ENCODE measurements at regions not wholly inside any gene's neighbourhood (a gene's known extent, or its start where the extent isn't known, plus 50 kb on each side); places are given as distances from the start of the nearest gene placed in this dataset.

- Histone ChIP-seq H3K27me3 (no peaks in the 10 kb centered on the region), H3K36me3 (no peaks in the 10 kb centered on the region), H3K4me3 (no peak overlapping the region), H3K9me3 (peaks cover 0 to 32% of the 10 kb centered on the region in 2 donors), H3K27ac (no peak overlapping the region), H3K4me1 (no peaks in the 10 kb centered on the region)
- DNase-seq (ENCODE audit: low spot score), result no peak
- TF ChIP-seq CTCF (IDR thresholded peaks at IDR 0.05), result no peak
Measured at GRCh38 chr13:111443981-111444380, 123.5 kb downstream of the TEX29 start.

GRCh38 chr13:111448504-111448903 lies 128.1 kb downstream of the TEX29 start:
- no peaks in the 10 kb centered on the region for H3K36me3 ChIP-seq
- H3K4me1 ChIP-seq, result no peaks in the 10 kb centered on the region
- H3K9me3 ChIP-seq, result peaks cover 0 to 28% of the 10 kb centered on the region in 2 donors
- no peaks in the 10 kb centered on the region for H3K27me3 ChIP-seq
- no peak for DNase-seq (ENCODE audit: low spot score)
- H3K4me3 ChIP-seq, result no peak overlapping the region
- H3K27ac ChIP-seq, result no peak overlapping the region
- no peak for TF ChIP-seq CTCF (IDR thresholded peaks at IDR 0.05)

- no peak overlapping the region for H3K4me3 ChIP-seq
- no peak overlapping the region for H3K27ac ChIP-seq
- H3K36me3 ChIP-seq, result no peaks in the 10 kb centered on the region
- no peak for DNase-seq (ENCODE audit: low spot score)
- no peaks in the 10 kb centered on the region for H3K4me1 ChIP-seq
- peaks cover 0 to 34% of the 10 kb centered on the region in 2 donors for H3K9me3 ChIP-seq
- TF ChIP-seq CTCF (IDR thresholded peaks at IDR 0.05), result no peak
- H3K27me3 ChIP-seq, result no peaks in the 10 kb centered on the region
Measured at GRCh38 chr13:111449041-111449440, 128.6 kb downstream of the TEX29 start.

- TF ChIP-seq CTCF (IDR thresholded peaks at IDR 0.05), result no peak
- no peak overlapping the region for H3K27ac ChIP-seq
Measured at GRCh38 chr13:111451402-111451801, 131.0 kb downstream of the TEX29 start.

GRCh38 chr13:111456452-111457230 lies 136.2 kb downstream of the TEX29 start:
- peak; percentile 13 for DNase-seq (ENCODE audit: low spot score)
- no peak for TF ChIP-seq CTCF (IDR thresholded peaks at IDR 0.05)
- Histone ChIP-seq H3K4me1 (no peaks in the 10 kb centered on the region), H3K4me3 (no peak overlapping the region), H3K27ac (no peak overlapping the region), H3K36me3 (no peaks in the 10 kb centered on the region), H3K27me3 (no peaks in the 10 kb centered on the region), H3K9me3 (peaks cover 0 to 22% of the 10 kb centered on the region in 2 donors)

More at GRCh38 chr13:111451402-111451801, 131.0 kb downstream of the TEX29 start:
- Histone ChIP-seq H3K27me3 (no peaks in the 10 kb centered on the region), H3K9me3 (peaks cover 0 to 36% of the 10 kb centered on the region in 2 donors), H3K36me3 (no peaks in the 10 kb centered on the region), H3K4me1 (no peaks in the 10 kb centered on the region), H3K4me3 (no peak overlapping the region)
- DNase-seq (ENCODE audit: low spot score), result no peak
